ENCODE measurements at regions not wholly inside any gene's neighbourhood (a gene's known extent, or its start where the extent isn't known, plus 50 kb on each side); places are given as distances from the start of the nearest gene placed in this dataset.
"Not testable (repeated sequence)": the region's sequence is repeated elsewhere in the genome, so short reads cannot be mapped to it uniquely, and the experiment has no call there.

- TF ChIP-seq EP300 (IDR thresholded peaks at IDR 0.05) (no peak), CTCF (IDR thresholded peaks at IDR 0.05) (no peak), POLR2AphosphoS5 (IDR thresholded peaks at IDR 0.05) (no peak), POLR2A (IDR thresholded peaks at IDR 0.05) (no peak)
- Histone ChIP-seq H3K9me3 (no peaks in the 10 kb centered on the region), H3K36me3 (no peaks in the 10 kb centered on the region), H3K4me1 (no peaks in the 10 kb centered on the region), H3K27me3 (no peaks in the 10 kb centered on the region), H3K4me3 (no peak overlapping the region), H3K27ac (no peak overlapping the region)
- no peak for ATAC-seq
- WGBS, 2 donors (ENCODE audit: low coverage in 1 of 2), result 30 to 49% methylated on average over 3 of the region's 3 CpGs
Observed at GRCh38 chr18:67776929-67777328, 260.4 kb upstream of the DSEL start.

GRCh38 chr18:67771271-67771670 lies 254.8 kb upstream of the DSEL start:
- Histone ChIP-seq H3K36me3 (no peaks in the 10 kb centered on the region), H3K27me3 (no peaks in the 10 kb centered on the region), H3K27ac (no peak overlapping the region), H3K4me1 (no peaks in the 10 kb centered on the region), H3K4me3 (no peak overlapping the region), H3K9me3 (no peaks in the 10 kb centered on the region)
- TF ChIP-seq CTCF (IDR thresholded peaks at IDR 0.05) (no peak), EP300 (IDR thresholded peaks at IDR 0.05) (no peak), POLR2A (IDR thresholded peaks at IDR 0.05) (no peak), POLR2AphosphoS5 (IDR thresholded peaks at IDR 0.05) (no peak)
- no peak for ATAC-seq
- WGBS, 2 donors (ENCODE audit: low coverage in 1 of 2), result 82 to 88% methylated on average over 2 of the region's 2 CpGs

DNA sequence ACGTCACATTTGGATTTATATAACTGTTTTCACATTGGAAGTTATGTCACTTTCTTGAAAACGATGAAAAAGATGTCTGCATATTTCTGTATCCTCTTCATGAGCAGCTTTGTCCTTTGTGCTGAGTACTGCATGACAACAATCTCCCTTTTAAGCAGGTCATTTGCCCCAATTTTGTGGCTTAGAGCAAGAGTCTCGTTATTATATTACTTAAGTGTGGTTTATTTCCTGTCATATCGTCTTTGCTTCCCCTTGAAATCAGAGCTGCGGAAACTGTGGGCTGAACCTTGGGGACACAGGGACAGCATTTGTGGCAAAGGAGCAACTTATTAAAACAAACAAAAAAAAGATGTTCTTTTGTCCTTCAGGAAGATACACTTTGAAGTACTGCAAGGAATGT lies 254.0 kb upstream of the DSEL start:
- no peaks in the 10 kb centered on the region for H3K27me3 ChIP-seq
- TF ChIP-seq EP300 (IDR thresholded peaks at IDR 0.05) (no peak), POLR2A (IDR thresholded peaks at IDR 0.05) (no peak), CTCF (IDR thresholded peaks at IDR 0.05) (no peak), POLR2AphosphoS5 (IDR thresholded peaks at IDR 0.05) (no peak)
- no peaks in the 10 kb centered on the region for H3K4me1 ChIP-seq
- no peak overlapping the region for H3K27ac ChIP-seq
- 26 to 75% methylated on average over 2 to 4 of the region's 5 CpGs for WGBS, 2 donors (ENCODE audit: low coverage in 1 of 2)
- H3K36me3 ChIP-seq, result no peaks in the 10 kb centered on the region
- H3K4me3 ChIP-seq, result no peak overlapping the region
- H3K9me3 ChIP-seq, result no peaks in the 10 kb centered on the region
- no peak for ATAC-seq

- Histone ChIP-seq H3K9me3 (no peaks in the 10 kb centered on the region), H3K27me3 (no peaks in the 10 kb centered on the region), H3K36me3 (no peaks in the 10 kb centered on the region), H3K4me3 (no peak overlapping the region), H3K27ac (no peak overlapping the region), H3K4me1 (no peaks in the 10 kb centered on the region)
- no peak for TF ChIP-seq CTCF (IDR thresholded peaks at IDR 0.05)
- no peak for TF ChIP-seq POLR2A (IDR thresholded peaks at IDR 0.05)
- TF ChIP-seq EP300 (IDR thresholded peaks at IDR 0.05), result no peak
- no peak for TF ChIP-seq POLR2AphosphoS5 (IDR thresholded peaks at IDR 0.05)
- ATAC-seq, result no peak
Observed at GRCh38 chr18:67766930-67767329, 250.4 kb upstream of the DSEL start.

GRCh38 chr18:67752211-67752610 lies 235.7 kb upstream of the DSEL start:
- no CpG with 5 or more reads among the region's 1 CpG for WGBS, 2 donors (ENCODE audit: low coverage in 1 of 2)
- H3K9me3 ChIP-seq, H3K4me1 ChIP-seq, H3K4me3 ChIP-seq, H3K36me3 ChIP-seq, H3K27me3 ChIP-seq, ATAC-seq, H3K27ac ChIP-seq: not testable (repeated sequence)

GRCh38 chr18:67742954-67743353 lies 226.4 kb upstream of the DSEL start:
- Histone ChIP-seq H3K4me1 (no peaks in the 10 kb centered on the region), H3K27ac (no peak overlapping the region), H3K27me3 (no peaks in the 10 kb centered on the region), H3K4me3 (no peak overlapping the region), H3K36me3 (no peaks in the 10 kb centered on the region), H3K9me3 (peaks cover 0 to 40% (median 0%) of the 10 kb centered on the region in 3 donors)
- ATAC-seq, result no peak
- TF ChIP-seq CTCF (IDR thresholded peaks at IDR 0.05) (no peak), EP300 (IDR thresholded peaks at IDR 0.05) (no peak), POLR2AphosphoS5 (IDR thresholded peaks at IDR 0.05) (no peak), POLR2A (IDR thresholded peaks at IDR 0.05) (no peak)
- no CpG with 5 or more reads among the region's 1 CpG for WGBS, 2 donors (ENCODE audit: low coverage in 1 of 2)
